ENCODE measurements at regions not wholly inside any gene's neighbourhood (a gene's known extent, or its start where the extent isn't known, plus 50 kb on each side); places are given as distances from the start of the nearest gene placed in this dataset.
"Not testable (repeated sequence)": the region's sequence is repeated elsewhere in the genome, so short reads cannot be mapped to it uniquely, and the experiment has no call there.

DNA sequence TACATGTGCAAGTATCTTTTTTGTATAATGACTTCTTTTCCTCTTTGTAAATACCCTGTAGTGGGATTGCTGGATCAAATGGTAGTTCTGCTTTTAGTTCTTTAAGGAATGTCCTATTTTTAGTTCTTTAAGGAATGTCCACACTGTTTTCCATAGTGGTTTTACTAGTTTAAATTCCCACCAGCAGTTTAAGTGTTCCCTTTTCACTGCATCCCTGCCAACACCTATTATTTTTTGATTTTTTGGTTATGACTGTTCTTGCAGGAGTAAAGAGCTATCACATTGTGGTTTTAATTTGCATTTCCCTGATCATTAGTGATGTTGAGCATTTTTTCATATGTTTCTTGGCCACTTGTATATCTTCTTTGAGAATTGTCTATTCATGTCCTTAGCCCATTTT, 164.4 kb downstream of the RND3 start:
- DNase-seq (ENCODE audit: low read depth, low spot score); H3K4me3 ChIP-seq (ENCODE audit: low read length): not testable (repeated sequence)

GRCh38 chr2:150320608-150321007, 166.9 kb downstream of the RND3 start:
- H3K4me3 ChIP-seq (ENCODE audit: low read length): no peak overlapping the region
- no peak for DNase-seq (ENCODE audit: low read depth, low spot score)

DNA sequence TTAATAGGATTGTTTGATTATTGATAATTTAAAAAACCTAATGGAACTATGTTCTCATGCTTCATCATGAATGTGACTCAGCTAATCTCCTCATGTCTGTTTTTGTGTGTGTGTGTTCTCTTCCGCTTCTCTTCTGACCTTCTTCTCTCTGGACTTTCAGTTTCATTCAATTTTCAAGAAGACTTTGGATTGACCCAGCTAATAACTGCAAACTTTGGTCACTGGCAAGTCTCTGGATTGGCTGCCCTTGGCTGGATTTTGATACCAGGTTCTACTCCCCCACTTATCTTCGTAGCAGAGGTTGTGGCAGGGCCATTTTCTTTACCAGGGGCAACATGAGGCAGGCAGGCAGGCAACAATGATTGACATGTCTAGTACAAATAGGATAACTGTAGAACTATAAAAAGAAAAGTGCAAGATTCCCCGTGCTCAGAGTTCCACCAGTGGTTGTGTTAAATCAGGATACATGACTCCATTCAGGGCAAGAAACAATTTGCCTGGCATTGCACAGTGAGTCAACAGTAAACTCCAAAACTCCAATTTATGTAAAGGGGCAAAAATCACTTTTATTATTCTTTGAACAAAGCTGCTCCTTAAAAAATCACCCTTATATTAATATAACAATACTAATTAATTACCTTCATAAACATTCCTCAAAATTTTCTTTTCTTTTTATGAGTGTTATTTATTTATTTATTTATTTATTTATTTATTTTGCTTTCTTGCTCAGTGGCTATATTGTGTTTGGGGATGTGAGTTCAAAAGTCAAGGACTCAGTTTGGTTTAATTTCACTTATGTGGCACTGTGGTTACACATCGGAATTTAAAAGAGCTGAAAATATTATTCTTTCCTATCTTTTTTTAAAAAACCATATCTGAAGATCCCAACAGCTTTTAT, 167.6 kb downstream of the RND3 start:
- H3K4me3 ChIP-seq (ENCODE audit: low read length): no peak overlapping the region
- no peak for DNase-seq (ENCODE audit: low read depth, low spot score)

DNA sequence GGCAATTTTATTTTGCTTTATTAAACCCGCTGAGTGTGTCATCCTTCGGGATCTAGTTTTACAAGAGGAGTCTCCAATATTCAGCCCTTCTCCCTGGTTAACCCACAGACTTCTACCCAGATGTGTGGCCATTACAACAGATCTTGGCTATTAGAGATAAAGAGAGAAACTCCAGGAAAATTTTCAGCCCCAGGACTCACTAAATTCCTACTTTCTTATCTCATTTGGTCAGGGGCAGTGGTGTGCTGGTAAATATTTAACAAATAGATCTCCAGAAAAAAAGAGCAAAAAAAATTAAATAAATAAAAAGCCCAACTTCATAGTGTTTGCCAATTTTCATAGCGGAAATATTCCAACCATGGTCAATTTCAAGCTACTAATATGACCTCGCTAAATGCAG, 168.4 kb downstream of the RND3 start:
- H3K4me3 ChIP-seq (ENCODE audit: low read length): no peak overlapping the region
- DNase-seq (ENCODE audit: low read depth, low spot score): no peak

DNA sequence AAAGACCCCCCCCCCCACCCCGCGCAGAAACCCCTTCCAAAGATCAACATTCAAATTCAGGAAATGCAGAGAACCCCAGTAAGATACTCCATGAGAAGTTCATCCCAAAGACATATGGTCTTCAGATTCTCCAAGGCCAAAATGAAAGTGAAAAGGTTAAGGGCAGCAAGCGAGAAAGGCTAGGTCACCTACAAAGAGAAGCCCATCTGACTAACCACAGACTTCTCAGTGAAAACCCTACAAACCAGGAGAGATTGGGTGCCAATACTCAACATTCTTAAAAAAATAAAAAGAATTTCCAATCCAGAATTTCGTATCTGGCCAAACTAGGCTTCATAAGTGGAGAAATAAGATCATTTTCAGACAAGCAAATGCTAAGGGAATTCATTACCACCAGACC, 175.2 kb downstream of the RND3 start:
- no peak overlapping the region for H3K4me3 ChIP-seq (ENCODE audit: low read length)
- DNase-seq (ENCODE audit: low read depth, low spot score): no peak

DNA sequence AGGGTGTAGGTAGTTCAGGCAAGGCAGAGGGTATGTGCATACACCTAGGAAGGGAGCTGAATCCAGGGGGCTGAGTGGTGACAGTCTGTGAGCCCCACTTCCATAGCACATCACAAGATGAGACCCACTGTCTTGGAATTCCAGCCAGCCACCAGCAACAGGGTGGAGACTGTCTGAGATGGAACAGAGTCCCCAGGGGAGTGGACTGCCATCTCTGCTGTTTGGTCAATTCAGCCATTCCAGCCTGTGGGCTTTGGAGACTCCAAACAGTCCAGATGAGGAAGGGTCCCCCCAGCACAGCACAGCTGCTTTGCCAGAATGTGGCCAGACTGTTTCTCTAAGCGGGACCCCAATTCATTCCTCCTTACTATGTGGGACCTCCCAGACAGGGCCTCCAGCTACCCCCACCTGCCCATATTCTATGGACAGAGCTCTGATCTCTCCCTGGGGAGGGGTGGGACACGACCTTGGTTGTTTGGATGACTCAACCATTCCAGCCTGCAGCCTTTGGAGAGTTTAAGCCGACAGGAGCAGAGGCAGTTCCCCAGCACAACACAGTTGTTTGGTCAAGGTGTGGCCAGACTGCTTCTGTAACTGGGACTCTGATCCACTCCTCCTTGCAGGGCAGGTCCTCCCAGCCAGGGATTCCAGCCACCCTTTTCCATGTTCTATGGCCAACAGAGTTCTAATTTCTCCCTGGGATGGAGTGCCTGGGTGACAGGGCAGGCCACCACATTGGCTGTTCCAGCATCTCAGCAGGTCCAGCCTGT, 178.0 kb downstream of the RND3 start:
- no peak overlapping the region for H3K4me3 ChIP-seq (ENCODE audit: low read length)
- DNase-seq (ENCODE audit: low read depth, low spot score): no peak

DNA sequence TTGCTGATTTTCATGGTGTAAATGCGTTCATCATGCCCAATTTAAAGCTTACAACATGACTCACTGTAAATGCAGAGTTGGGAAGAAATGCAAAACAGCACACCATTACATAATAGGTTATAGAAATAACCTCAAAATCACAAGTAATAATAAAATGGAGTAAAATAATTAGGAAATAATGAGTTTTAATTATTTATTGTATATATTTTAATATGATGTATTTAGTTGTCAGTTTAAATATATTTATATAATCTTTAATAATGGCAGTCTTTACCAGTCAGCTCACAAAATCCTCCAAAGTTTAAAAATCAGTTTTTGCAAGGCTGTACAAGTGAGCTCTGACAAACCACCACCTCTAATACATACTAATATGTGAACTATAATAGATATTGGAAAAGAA, 180.2 kb downstream of the RND3 start:
- no peak for DNase-seq (ENCODE audit: low read depth, low spot score)
- H3K4me3 ChIP-seq (ENCODE audit: low read length): no peak overlapping the region

DNA sequence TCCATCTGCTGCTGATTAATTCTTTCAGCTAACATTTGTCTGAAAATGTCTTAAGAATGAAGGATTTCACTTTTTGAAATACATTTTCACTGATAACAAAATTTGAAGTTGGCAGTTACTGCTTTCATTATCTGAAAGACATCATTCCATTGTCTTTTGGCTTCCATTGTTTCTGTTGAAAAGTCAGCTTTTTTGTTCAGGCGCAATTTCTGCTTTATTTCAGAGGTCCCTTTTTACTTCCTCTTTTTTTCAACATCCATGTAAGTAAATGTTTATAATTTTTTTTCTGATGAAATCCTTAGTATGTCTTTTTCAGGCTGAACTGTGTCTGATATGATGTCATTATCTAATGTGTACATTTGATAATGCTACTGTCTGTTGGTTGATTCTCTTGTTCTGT, 184.2 kb downstream of the RND3 start:
- DNase-seq (ENCODE audit: low read depth, low spot score): no peak
- H3K4me3 ChIP-seq (ENCODE audit: low read length): no peak overlapping the region

DNA sequence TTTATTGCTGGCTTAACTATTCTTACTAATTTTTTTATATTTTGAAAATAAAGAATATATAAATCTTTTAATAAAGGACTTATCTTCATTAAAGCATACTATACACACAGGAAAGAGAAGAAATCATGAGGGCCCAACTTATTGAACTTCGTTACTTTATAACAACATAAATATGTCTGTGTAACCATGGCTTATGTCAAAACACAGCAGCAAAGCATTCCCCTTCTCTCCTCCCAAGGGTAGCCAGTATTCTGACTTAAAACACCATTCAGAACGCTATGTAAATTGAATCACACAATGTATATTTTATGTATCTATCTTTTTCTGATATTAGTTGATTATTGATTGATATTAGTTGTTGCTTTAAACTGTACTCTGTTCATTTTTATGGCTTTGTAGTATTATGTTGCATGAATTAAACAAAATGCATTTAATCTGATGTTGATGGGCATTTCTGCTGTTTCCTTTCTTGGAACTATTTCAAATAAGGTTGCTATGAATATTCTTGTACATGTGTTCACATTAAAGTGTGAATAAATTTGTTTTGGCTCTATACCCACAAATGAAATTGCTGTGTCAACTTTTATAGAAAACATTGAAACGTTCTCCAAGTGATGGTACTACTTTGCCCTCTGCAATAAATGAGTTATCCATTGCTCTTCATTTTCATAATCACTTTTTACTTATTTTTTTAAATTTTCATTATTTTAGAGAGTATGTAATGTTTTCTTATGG, 188.7 kb downstream of the RND3 start:
- no peak for DNase-seq (ENCODE audit: low read depth, low spot score)
- H3K4me3 ChIP-seq (ENCODE audit: low read length): no peak overlapping the region

- DNase-seq (ENCODE audit: low read depth, low spot score): no peak
- H3K4me3 ChIP-seq (ENCODE audit: low read length): no peak overlapping the region
Measured at GRCh38 chr2:150296770-150297546, 190.5 kb downstream of the RND3 start.

GRCh38 chr2:150295544-150295943, 191.9 kb downstream of the RND3 start:
- DNase-seq (ENCODE audit: low read depth, low spot score): no peak
- no peak overlapping the region for H3K4me3 ChIP-seq (ENCODE audit: low read length)

GRCh38 chr2:150293771-150294170, 193.7 kb downstream of the RND3 start:
- no peak for DNase-seq (ENCODE audit: low read depth, low spot score)
- no peak overlapping the region for H3K4me3 ChIP-seq (ENCODE audit: low read length)

GRCh38 chr2:150292807-150293206, 194.7 kb downstream of the RND3 start:
- DNase-seq (ENCODE audit: low read depth, low spot score): no peak
- no peak overlapping the region for H3K4me3 ChIP-seq (ENCODE audit: low read length)

- DNase-seq (ENCODE audit: low read depth, low spot score): no peak
- no peak overlapping the region for H3K4me3 ChIP-seq (ENCODE audit: low read length)
Measured at GRCh38 chr2:150292192-150292591, 195.3 kb downstream of the RND3 start.

DNA sequence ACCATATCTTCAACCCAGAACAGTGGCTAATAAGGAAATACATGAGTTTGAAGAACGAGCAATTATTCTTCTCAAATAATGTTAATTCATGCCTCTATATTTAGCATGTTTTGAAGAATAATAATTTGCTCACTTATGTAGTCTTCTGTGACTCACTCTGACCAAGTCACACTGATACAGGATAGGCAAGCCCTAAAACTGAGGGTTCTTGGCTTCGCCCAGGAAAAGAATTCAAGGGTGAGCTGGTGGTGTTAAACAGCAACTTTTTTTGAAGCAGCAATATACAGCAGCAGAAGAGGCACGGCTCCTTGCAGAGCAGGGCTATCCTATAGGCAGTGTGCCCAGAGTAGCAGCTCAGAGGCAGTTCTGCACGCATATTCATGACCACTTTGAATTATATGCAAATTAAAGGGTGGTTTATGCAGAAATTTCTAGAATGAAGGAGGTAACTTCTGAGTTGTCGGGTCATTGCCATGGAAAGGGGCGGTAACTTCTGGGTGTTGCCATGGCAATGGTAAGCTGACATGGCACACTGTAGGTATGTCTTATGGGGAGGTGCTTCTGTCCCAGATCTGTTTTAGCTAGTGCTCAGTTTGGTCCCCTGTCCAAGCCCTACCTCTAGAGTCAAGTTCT, 200.6 kb downstream of the RND3 start:
- DNase-seq (ENCODE audit: low read depth, low spot score): no peak
- H3K4me3 ChIP-seq (ENCODE audit: low read length): no peak overlapping the region

GRCh38 chr2:150284116-150284515, 203.4 kb downstream of the RND3 start:
- no peak for DNase-seq (ENCODE audit: low read depth, low spot score)
- H3K4me3 ChIP-seq (ENCODE audit: low read length): no peak overlapping the region

GRCh38 chr2:150282771-150283371, 204.6 kb downstream of the RND3 start:
- no peak for DNase-seq (ENCODE audit: low read depth, low spot score)
- no peak overlapping the region for H3K4me3 ChIP-seq (ENCODE audit: low read length)

DNA sequence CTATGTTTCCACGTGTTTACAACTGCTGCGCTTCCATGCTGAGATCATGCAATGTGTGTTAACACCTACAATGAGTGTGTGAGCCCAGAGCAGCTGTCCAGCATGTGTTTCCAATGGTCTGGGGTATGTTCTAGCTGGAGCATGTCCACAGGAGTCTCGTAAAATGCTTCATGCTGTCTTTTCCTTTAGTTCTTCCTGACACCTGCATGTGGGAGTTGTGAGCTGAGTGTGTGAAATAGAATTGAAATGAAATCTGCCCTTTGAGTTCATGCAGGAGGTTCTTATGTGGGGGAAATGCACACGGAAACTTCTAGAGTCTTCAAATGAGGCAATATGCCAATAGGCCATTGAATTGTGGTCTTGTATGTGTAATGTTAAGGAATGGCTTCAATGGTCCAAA, 205.1 kb downstream of the RND3 start:
- DNase-seq (ENCODE audit: low read depth, low spot score): no peak
- H3K4me3 ChIP-seq (ENCODE audit: low read length): no peak overlapping the region
